ENCODE measurements at regions not wholly inside any gene's neighbourhood (a gene's known extent, or its start where the extent isn't known, plus 50 kb on each side); places are given as distances from the start of the nearest gene placed in this dataset.

- TF ChIP-seq, protein P1, sequence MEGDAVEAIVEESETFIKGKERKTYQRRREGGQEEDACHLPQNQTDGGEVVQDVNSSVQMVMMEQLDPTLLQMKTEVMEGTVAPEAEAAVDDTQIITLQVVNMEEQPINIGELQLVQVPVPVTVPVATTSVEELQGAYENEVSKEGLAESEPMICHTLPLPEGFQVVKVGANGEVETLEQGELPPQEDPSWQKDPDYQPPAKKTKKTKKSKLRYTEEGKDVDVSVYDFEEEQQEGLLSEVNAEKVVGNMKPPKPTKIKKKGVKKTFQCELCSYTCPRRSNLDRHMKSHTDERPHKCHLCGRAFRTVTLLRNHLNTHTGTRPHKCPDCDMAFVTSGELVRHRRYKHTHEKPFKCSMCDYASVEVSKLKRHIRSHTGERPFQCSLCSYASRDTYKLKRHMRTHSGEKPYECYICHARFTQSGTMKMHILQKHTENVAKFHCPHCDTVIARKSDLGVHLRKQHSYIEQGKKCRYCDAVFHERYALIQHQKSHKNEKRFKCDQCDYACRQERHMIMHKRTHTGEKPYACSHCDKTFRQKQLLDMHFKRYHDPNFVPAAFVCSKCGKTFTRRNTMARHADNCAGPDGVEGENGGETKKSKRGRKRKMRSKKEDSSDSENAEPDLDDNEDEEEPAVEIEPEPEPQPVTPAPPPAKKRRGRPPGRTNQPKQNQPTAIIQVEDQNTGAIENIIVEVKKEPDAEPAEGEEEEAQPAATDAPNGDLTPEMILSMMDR (IDR thresholded peaks at IDR 0.05; ENCODE audit: low read depth, low read length): no peak
- peak; percentile 64 to 83 for DNase-seq (ENCODE audit: low read depth in 2 of 2)
- peak overlapping the region; percentile 36 to 49 for H3K4me3 ChIP-seq (replicated peaks in 1 of 2; ENCODE audit: low read depth in 2 of 2, low read length in 2 of 2)
Observed at GRCh38 chr10:30784897-30785605, 155.5 kb upstream of the LYZL2 start.

DNA sequence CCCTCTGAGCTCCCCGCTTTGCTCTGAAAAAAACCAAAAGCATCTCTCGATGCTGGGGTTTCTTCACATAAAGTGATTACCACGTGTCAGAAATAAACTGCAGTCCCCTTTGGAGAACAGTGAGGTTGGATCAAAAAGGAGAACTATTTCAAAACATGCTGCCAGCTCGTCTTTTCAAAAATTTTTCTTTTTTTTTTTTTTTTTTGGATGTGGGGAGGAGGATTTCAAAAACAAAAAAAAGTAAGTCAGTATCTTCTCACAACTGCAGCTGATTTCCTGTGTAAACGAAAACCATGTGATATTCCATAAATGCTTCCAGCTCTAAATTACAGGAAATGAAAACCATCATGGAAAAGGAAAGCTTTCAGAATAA lies 155.0 kb upstream of the LYZL2 start:
- peak overlapping the region in 1 of 2 donors; percentile 49 for H3K4me3 ChIP-seq (replicated peaks in 1 of 2; ENCODE audit: low read depth in 2 of 2, low read length in 2 of 2)
- TF ChIP-seq, protein P1 (IDR thresholded peaks at IDR 0.05; ENCODE audit: low read depth, low read length): no peak
- DNase-seq (ENCODE audit: low read depth in 2 of 2): peak; percentile 64 to 89

DNA sequence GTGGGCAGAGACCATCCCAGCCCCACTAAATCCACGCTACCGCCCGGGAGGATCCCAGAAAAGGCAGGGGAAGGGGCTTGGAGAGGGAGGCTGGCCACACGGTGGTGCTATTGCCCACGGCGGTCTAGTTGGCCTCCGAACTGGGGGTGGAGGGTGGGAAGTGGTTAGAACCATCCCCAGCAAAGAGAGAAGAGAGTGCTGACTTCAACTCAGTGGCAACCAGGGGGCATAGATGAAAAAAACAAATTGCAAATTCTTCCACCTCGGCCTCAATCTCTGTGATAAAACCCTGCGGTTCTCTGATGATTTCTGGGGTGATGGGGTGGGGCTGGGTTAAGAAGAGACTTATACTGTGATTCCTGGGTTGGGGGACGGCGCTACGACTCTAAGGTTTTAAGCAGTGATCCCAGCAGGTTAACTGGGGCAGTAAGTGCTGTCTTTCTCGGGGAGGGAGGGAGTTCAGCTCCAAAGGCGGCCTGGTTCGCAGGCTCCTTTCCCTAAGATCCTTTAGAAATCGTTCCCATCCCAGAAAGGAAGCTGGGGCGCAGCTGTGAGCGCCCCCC lies 154.5 kb upstream of the LYZL2 start:
- TF ChIP-seq, protein P1 (IDR thresholded peaks at IDR 0.05; ENCODE audit: low read depth, low read length): peak; percentile 95
- DNase-seq (ENCODE audit: low read depth in 2 of 2): peak; percentile 92 to 95
- no peak overlapping the region for H3K4me3 ChIP-seq (replicated peaks in 1 of 2; ENCODE audit: low read depth in 2 of 2, low read length in 2 of 2)

DNA sequence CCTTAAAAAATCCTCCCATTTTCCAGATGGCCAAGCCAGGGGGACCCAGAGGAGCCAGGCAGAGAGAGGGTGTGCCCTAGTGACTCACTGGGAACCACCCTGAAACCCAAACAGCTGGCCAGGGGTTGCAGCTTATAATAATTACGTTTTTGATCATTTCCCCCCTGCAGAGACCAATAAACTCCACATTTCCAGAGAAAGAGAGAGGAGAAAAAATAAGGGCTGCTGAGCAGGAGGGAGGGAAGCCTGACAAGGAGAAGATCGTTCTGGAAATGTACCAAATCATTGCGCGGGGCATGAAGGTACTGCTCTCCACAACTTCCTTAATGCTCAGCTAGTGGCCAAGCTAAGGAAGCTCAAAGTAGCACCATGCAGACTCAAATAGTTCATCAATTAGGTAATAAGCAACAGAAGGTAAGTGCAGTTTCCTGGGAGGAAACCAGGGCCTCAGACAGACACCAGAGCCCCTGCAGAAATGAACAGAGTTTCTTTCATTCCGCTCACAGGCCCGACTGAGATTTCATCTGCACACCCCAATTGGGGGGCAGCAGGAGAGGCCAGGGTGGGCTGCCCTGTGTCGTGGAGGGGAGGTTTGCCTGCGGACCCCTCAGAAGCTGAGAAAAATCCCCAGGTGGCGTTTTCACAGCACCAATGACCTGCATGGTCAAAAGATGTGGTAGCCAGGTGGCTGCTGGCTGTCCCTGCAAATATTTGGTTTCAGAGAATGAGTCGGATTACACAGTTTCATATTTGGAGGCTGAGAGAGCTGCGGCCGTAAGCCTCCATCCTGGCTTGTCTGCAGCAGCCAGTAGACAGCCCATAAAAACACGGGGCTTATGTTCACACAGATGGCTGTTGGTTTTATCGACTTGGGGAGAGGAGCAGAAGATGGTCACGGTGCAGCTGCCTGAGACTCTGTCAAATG lies 153.2 kb upstream of the LYZL2 start:
- TF ChIP-seq, protein P1 (IDR thresholded peaks at IDR 0.05; ENCODE audit: low read depth, low read length): no peak
- DNase-seq (ENCODE audit: low read depth in 2 of 2): peak; percentile 35 to 54
- no peak overlapping the region for H3K4me3 ChIP-seq (replicated peaks in 1 of 2; ENCODE audit: low read depth in 2 of 2, low read length in 2 of 2)

- DNase-seq (ENCODE audit: low read depth in 2 of 2): no peak
- TF ChIP-seq, protein P1 (IDR thresholded peaks at IDR 0.05; ENCODE audit: low read depth, low read length): no peak
Observed at GRCh38 chr10:30782157-30782536, 152.6 kb upstream of the LYZL2 start.

DNA sequence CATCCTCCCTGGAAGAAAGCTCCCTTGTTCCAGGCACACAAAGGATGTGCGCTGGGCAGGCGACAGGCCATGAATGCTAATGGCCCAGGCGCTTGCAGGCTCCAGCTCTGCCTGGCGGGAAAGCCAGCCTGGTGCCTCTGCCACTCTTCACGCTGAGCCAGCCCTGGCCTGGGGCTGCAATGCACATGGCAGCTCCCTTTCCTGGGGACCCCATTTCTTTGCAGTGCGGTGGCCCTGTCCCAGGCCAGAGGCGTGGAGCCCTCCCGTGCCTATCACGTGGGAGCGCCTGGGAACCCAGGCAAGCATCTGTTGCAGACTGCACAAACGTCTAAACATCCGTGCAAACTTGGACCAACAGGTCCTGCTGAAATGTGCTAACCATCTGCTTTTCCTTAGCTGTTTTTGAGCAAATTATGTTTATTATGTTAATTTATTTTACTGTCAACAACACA lies 152.1 kb upstream of the LYZL2 start:
- DNase-seq (ENCODE audit: low read depth in 2 of 2): no peak
- no peak overlapping the region for H3K4me3 ChIP-seq (replicated peaks in 1 of 2; ENCODE audit: low read depth in 2 of 2, low read length in 2 of 2)
- TF ChIP-seq, protein P1 (IDR thresholded peaks at IDR 0.05; ENCODE audit: low read depth, low read length): no peak

More at GRCh38 chr10:30782157-30782536, 152.6 kb upstream of the LYZL2 start:
- no peak overlapping the region for H3K4me3 ChIP-seq (replicated peaks in 1 of 2; ENCODE audit: low read depth in 2 of 2, low read length in 2 of 2)

All from cardiac fibroblast (primary cell).